ENCODE measurements at regions not wholly inside any gene's neighbourhood (a gene's known extent, or its start where the extent isn't known, plus 50 kb on each side); places are given as distances from the start of the nearest gene placed in this dataset.

GRCh38 chr12:92621312-92621711, 81.5 kb upstream of the PLEKHG7 start:
- no peak for TF ChIP-seq CTCF (IDR thresholded peaks at IDR 0.05; ENCODE audit: insufficient read depth, low read length, poor library complexity, severe bottlenecking)
- no peak overlapping the region for H3K4me3 ChIP-seq (replicated peaks; ENCODE audit: low read depth, low read length)
- no peak for DNase-seq (ENCODE audit: extremely low read depth, insufficient read length)
- no peaks in the 10 kb centered on the region for H3K36me3 ChIP-seq (ENCODE audit: control insufficient read depth, insufficient read depth, low read length)
- no peaks in the 10 kb centered on the region for H3K27me3 ChIP-seq (replicated peaks; ENCODE audit: control insufficient read depth, insufficient read depth, low read length)

GRCh38 chr12:92619730-92620684, 82.8 kb upstream of the PLEKHG7 start:
- Histone ChIP-seq H3K4me3 (replicated peaks; ENCODE audit: low read depth, low read length) (no peak overlapping the region), H3K27me3 (replicated peaks; ENCODE audit: control insufficient read depth, insufficient read depth, low read length) (no peaks in the 10 kb centered on the region), H3K36me3 (ENCODE audit: control insufficient read depth, insufficient read depth, low read length) (no peaks in the 10 kb centered on the region)
- no peak for TF ChIP-seq CTCF (IDR thresholded peaks at IDR 0.05; ENCODE audit: insufficient read depth, low read length, poor library complexity, severe bottlenecking)
- DNase-seq (ENCODE audit: extremely low read depth, insufficient read length): no peak

GRCh38 chr12:92619026-92619425, 83.8 kb upstream of the PLEKHG7 start:
- no peak for DNase-seq (ENCODE audit: extremely low read depth, insufficient read length)
- TF ChIP-seq CTCF (IDR thresholded peaks at IDR 0.05; ENCODE audit: insufficient read depth, low read length, poor library complexity, severe bottlenecking): no peak
- H3K4me3 ChIP-seq (replicated peaks; ENCODE audit: low read depth, low read length): no peak overlapping the region
- no peaks in the 10 kb centered on the region for H3K27me3 ChIP-seq (replicated peaks; ENCODE audit: control insufficient read depth, insufficient read depth, low read length)
- no peaks in the 10 kb centered on the region for H3K36me3 ChIP-seq (ENCODE audit: control insufficient read depth, insufficient read depth, low read length)

DNA sequence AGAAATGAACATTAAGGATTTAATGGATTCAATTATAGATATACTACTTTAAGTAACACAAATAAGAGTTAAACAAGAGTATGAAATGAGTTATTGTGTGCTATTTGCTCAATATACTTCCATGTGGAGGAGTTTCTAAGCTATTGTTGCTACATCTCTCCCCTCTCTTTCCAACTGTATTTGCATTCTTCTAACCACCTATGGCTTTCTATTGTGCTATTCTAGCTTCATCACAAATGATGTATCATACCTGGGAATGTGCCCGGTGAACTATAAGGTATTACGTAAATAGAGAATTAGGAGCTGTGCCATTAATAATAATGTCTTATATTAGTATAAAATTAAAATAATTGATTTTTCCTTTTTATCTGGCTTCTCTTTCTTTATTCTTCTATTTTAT, 87.1 kb upstream of the PLEKHG7 start:
- Histone ChIP-seq H3K27me3 (replicated peaks; ENCODE audit: control insufficient read depth, insufficient read depth, low read length) (no peaks in the 10 kb centered on the region), H3K36me3 (ENCODE audit: control insufficient read depth, insufficient read depth, low read length) (no peaks in the 10 kb centered on the region), H3K4me3 (replicated peaks; ENCODE audit: low read depth, low read length) (no peak overlapping the region)
- TF ChIP-seq CTCF (IDR thresholded peaks at IDR 0.05; ENCODE audit: insufficient read depth, low read length, poor library complexity, severe bottlenecking): no peak
- no peak for DNase-seq (ENCODE audit: extremely low read depth, insufficient read length)

GRCh38 chr12:92615086-92615485, 87.7 kb upstream of the PLEKHG7 start:
- no peaks in the 10 kb centered on the region for H3K36me3 ChIP-seq (ENCODE audit: control insufficient read depth, insufficient read depth, low read length)
- TF ChIP-seq CTCF (IDR thresholded peaks at IDR 0.05; ENCODE audit: insufficient read depth, low read length, poor library complexity, severe bottlenecking): no peak
- DNase-seq (ENCODE audit: extremely low read depth, insufficient read length): no peak
- H3K4me3 ChIP-seq (replicated peaks; ENCODE audit: low read depth, low read length): no peak overlapping the region
- H3K27me3 ChIP-seq (replicated peaks; ENCODE audit: control insufficient read depth, insufficient read depth, low read length): no peaks in the 10 kb centered on the region

Measured in GM06990 (cell line).